Body of pancreas (tissue), 4 donors: ENCODE measurements at regions not wholly inside any gene's neighbourhood (a gene's known extent, or its start where the extent isn't known, plus 50 kb on each side); places are given as distances from the start of the nearest gene placed in this dataset.

Source experiments
- CTCF ChIP-seq, 7 experiments: fragments of 450-650 bp in 4 of 7; fragments of 200-600 bp in 3 of 7; sonication (generic) in 3 of 7; IDR thresholded peaks; one replicate each; pipeline ENCODE4 v1.5.1; 2016 to 2019; ENCODE audit warnings: antibody characterized with exemption in 7 of 7
- POLR2A ChIP-seq, 3 donors: fragments of 450-650 bp; IDR thresholded peaks; one replicate each; pipeline ENCODE4 v1.6.1; 2016; ENCODE audit warnings: antibody characterized with exemption in 3 of 3, mild to moderate bottlenecking in 2 of 3

- TF ChIP-seq CTCF (IDR thresholded peaks at IDR 0.05) (no peak), POLR2A (IDR thresholded peaks at IDR 0.05) (no peak)
Measured at GRCh38 chrX:122913764-122914163, 270.3 kb upstream of the GRIA3 start.
